Trophoblast cell (in vitro differentiated cells and primary cell): ENCODE measurements at regions not wholly inside any gene's neighbourhood (a gene's known extent, or its start where the extent isn't known, plus 50 kb on each side); places are given as distances from the start of the nearest gene placed in this dataset.

Source experiments
- DNase-seq, 2 donors: peaks; one replicate each; pipeline ENCODE4 v3.0.0-alpha.2; 2016
- H2AFZ ChIP-seq: 2 replicates; pipeline ENCODE4 v1.6.1; 2013; ENCODE audit warnings: low read length, moderate library complexity, mild to moderate bottlenecking; ENCODE audit not compliant: insufficient read depth, poor library complexity
- H2AK5ac ChIP-seq: 2 replicates; pipeline ENCODE4 v1.6.1; 2013; ENCODE audit warnings: mild to moderate bottlenecking, low read length
- H2BK120ac ChIP-seq: 2 replicates; pipeline ENCODE4 v1.6.1; 2013; ENCODE audit warnings: low read length, mild to moderate bottlenecking, moderate library complexity; ENCODE audit not compliant: insufficient read depth, poor library complexity
- H2BK12ac ChIP-seq: 2 replicates; pipeline ENCODE4 v1.6.1; 2013; ENCODE audit warnings: mild to moderate bottlenecking, low read length, moderate library complexity
- H2BK5ac ChIP-seq: 2 replicates; pipeline ENCODE4 v1.6.1; 2013; ENCODE audit warnings: low read length, low read depth, moderate library complexity, mild to moderate bottlenecking; ENCODE audit not compliant: poor library complexity
- H3K14ac ChIP-seq: 2 replicates; pipeline ENCODE4 v1.6.1; 2013; ENCODE audit warnings: mild to moderate bottlenecking, low read length
- H3K18ac ChIP-seq: 2 replicates; pipeline ENCODE4 v1.6.1; 2013; ENCODE audit warnings: mild to moderate bottlenecking, low read length
- H3K23ac ChIP-seq: 2 replicates; pipeline ENCODE4 v1.6.1; 2013; ENCODE audit warnings: low read length
- H3K27ac ChIP-seq: 2 replicates; pipeline ENCODE4 v1.5.1; 2013; ENCODE audit warnings: low read depth, mild to moderate bottlenecking, inconsistent platforms, low read length, moderate library complexity
- H3K27me3 ChIP-seq: 2 replicates; pipeline ENCODE4 v1.6.1; 2013; ENCODE audit warnings: inconsistent platforms, mild to moderate bottlenecking, low read length, moderate library complexity; ENCODE audit not compliant: insufficient read depth
- H3K36me3 ChIP-seq, 2 experiments: 1 replicate in 1 of 2; 2 replicates in 1 of 2; pipeline ENCODE4 v1.6.1; 2013; ENCODE audit warnings: low read length in 2 of 2, mild to moderate bottlenecking in 2 of 2, moderate library complexity in 1 of 2; ENCODE audit not compliant: insufficient read depth in 2 of 2, control insufficient read depth in 1 of 2
- H3K4ac ChIP-seq: 2 replicates; pipeline ENCODE4 v1.6.1; 2013; ENCODE audit warnings: low read depth, mild to moderate bottlenecking, low read length, moderate library complexity
- H3K4me1 ChIP-seq, 2 experiments: 1 replicate in 1 of 2; 2 replicates in 1 of 2; pipeline ENCODE4 v1.6.1; 2013; ENCODE audit warnings: low read length in 2 of 2, mild to moderate bottlenecking in 2 of 2, moderate library complexity in 1 of 2; ENCODE audit not compliant: insufficient read depth in 2 of 2, control insufficient read depth in 1 of 2
- H3K4me2 ChIP-seq: 2 replicates; pipeline ENCODE4 v1.6.1; 2013; ENCODE audit warnings: inconsistent platforms, mild to moderate bottlenecking, low read length, moderate library complexity
- H3K4me3 ChIP-seq: 2 replicates; pipeline ENCODE4 v1.5.1; 2013; ENCODE audit warnings: mild to moderate bottlenecking, low read depth, low read length, inconsistent platforms
- H3K79me1 ChIP-seq: one replicate; pipeline ENCODE4 v1.6.1; 2013; ENCODE audit warnings: low read length
- H3K79me2 ChIP-seq: 2 replicates; pipeline ENCODE4 v1.6.1; 2013; ENCODE audit warnings: low read length, mild to moderate bottlenecking; ENCODE audit not compliant: control insufficient read depth, insufficient read depth, poor library complexity
- H3K9ac ChIP-seq: 2 replicates; pipeline ENCODE4 v1.6.1; 2013; ENCODE audit warnings: mild to moderate bottlenecking, low read length
- H3K9me3 ChIP-seq: 2 replicates; pipeline ENCODE4 v1.6.1; 2013; ENCODE audit warnings: low read depth, mild to moderate bottlenecking, control low read depth, inconsistent platforms, low read length; ENCODE audit not compliant: insufficient read depth
- H4K12ac ChIP-seq: 2 replicates; pipeline ENCODE4 v1.6.1; 2013; ENCODE audit warnings: low read depth, mild to moderate bottlenecking, low read length, moderate library complexity
- H4K8ac ChIP-seq: 2 replicates; pipeline ENCODE4 v1.6.1; 2013; ENCODE audit warnings: low read depth, mild to moderate bottlenecking, low read length, moderate library complexity
- H4K91ac ChIP-seq: one replicate; pipeline ENCODE4 v1.6.1; 2013; ENCODE audit warnings: low read depth, mild to moderate bottlenecking, low read length, moderate library complexity
- WGBS: extraction: QIAGEN DNeasy Blood & Tissue Kit; methylation state at CpG from one replicate; pipeline ENCODE4 v1.1.7; 2013; ENCODE audit warnings: missing lambda C conversion rate; ENCODE audit not compliant: insufficient read length, insufficient coverage; ENCODE audit errors: extremely low coverage; 5-methylcytosine and 5-hydroxymethylcytosine counted together

- Histone ChIP-seq H3K18ac (no peak overlapping the region), H3K14ac (no peak overlapping the region), H3K79me1 (no peaks in the 10 kb centered on the region), H2BK120ac (no peak overlapping the region), H2BK5ac (no peak overlapping the region), H3K27me3 (no peaks in the 10 kb centered on the region), H3K4ac (no peak overlapping the region), H3K36me3 (no peaks in the 10 kb centered on the region), H3K9ac (no peak overlapping the region), H4K12ac (no peak overlapping the region), H3K9me3 (no peaks in the 10 kb centered on the region), H3K4me1 (no peaks in the 10 kb centered on the region), H3K4me2 (no peak overlapping the region), H2BK12ac (no peak overlapping the region), H4K91ac (no peak overlapping the region), H2AK5ac (no peak overlapping the region), H3K27ac (no peak overlapping the region), H3K4me3 (no peak overlapping the region), H2AFZ (no peak overlapping the region), H3K23ac (no peak overlapping the region), H4K8ac (no peak overlapping the region), H3K79me2 (no peaks in the 10 kb centered on the region)
- no CpG with 5 or more reads among the region's 12 CpGs for WGBS
- DNase-seq, result no peak
These were observed 69.8 kb upstream of the NFIB start for GRCh38 chr9:14383773-14384172.

GRCh38 chr9:14383294-14383693 is 69.4 kb upstream of the NFIB start:
- Histone ChIP-seq H3K4me1 (no peaks in the 10 kb centered on the region), H3K4me3 (no peak overlapping the region), H2AFZ (no peak overlapping the region), H3K14ac (no peak overlapping the region), H2BK120ac (no peak overlapping the region), H3K18ac (no peak overlapping the region), H3K9ac (no peak overlapping the region), H3K4ac (no peak overlapping the region), H3K23ac (no peak overlapping the region), H3K79me2 (no peaks in the 10 kb centered on the region), H2BK5ac (no peak overlapping the region), H4K12ac (no peak overlapping the region), H3K27me3 (no peaks in the 10 kb centered on the region), H4K91ac (no peak overlapping the region), H2BK12ac (no peak overlapping the region), H3K79me1 (no peaks in the 10 kb centered on the region), H3K4me2 (no peak overlapping the region), H2AK5ac (no peak overlapping the region), H3K36me3 (no peaks in the 10 kb centered on the region), H3K27ac (no peak overlapping the region), H3K9me3 (no peaks in the 10 kb centered on the region), H4K8ac (no peak overlapping the region)
- no CpG with 5 or more reads among the region's 2 CpGs for WGBS
- no peak for DNase-seq

- Histone ChIP-seq H3K14ac (no peak overlapping the region), H2BK5ac (no peak overlapping the region), H3K79me1 (no peaks in the 10 kb centered on the region), H3K23ac (no peak overlapping the region), H3K27me3 (no peaks in the 10 kb centered on the region), H3K4me1 (no peaks in the 10 kb centered on the region), H4K91ac (no peak overlapping the region), H2AFZ (no peak overlapping the region), H3K4me3 (no peak overlapping the region), H3K9me3 (no peaks in the 10 kb centered on the region), H3K9ac (no peak overlapping the region), H4K8ac (no peak overlapping the region), H3K27ac (no peak overlapping the region), H3K4me2 (no peak overlapping the region), H4K12ac (no peak overlapping the region), H3K79me2 (no peaks in the 10 kb centered on the region), H2AK5ac (no peak overlapping the region), H3K36me3 (no peaks in the 10 kb centered on the region), H3K18ac (no peak overlapping the region), H3K4ac (no peak overlapping the region), H2BK120ac (no peak overlapping the region), H2BK12ac (no peak overlapping the region)
- WGBS, result no CpG with 5 or more reads among the region's 3 CpGs
- no peak for DNase-seq
These were observed 66.3 kb upstream of the NFIB start for GRCh38 chr9:14380061-14380836.

- H3K4me2 ChIP-seq, result no peak overlapping the region
These were observed 65.3 kb upstream of the NFIB start for GRCh38 chr9:14379280-14379679.

More at GRCh38 chr9:14379280-14379679, 65.3 kb upstream of the NFIB start:
- WGBS, result no CpG with 5 or more reads among the region's 4 CpGs
- Histone ChIP-seq H4K91ac (no peak overlapping the region), H3K4ac (no peak overlapping the region), H3K4me3 (no peak overlapping the region), H3K23ac (no peak overlapping the region), H2BK5ac (no peak overlapping the region), H2BK120ac (no peak overlapping the region), H3K9ac (no peak overlapping the region), H2AK5ac (no peak overlapping the region), H3K79me2 (no peaks in the 10 kb centered on the region), H3K79me1 (no peaks in the 10 kb centered on the region), H3K4me1 (no peaks in the 10 kb centered on the region), H4K12ac (no peak overlapping the region), H3K9me3 (no peaks in the 10 kb centered on the region), H2AFZ (no peak overlapping the region), H2BK12ac (no peak overlapping the region), H3K14ac (no peak overlapping the region), H3K36me3 (no peaks in the 10 kb centered on the region), H3K27me3 (no peaks in the 10 kb centered on the region), H3K18ac (no peak overlapping the region), H3K27ac (no peak overlapping the region), H4K8ac (no peak overlapping the region)
- no peak for DNase-seq
